ENCODE measurements at regions not wholly inside any gene's neighbourhood (a gene's known extent, or its start where the extent isn't known, plus 50 kb on each side); places are given as distances from the start of the nearest gene placed in this dataset.

- H3K9me3 Mint-ChIP-seq, result peaks cover 3% of the 10 kb centered on the region
- H3K4me1 Mint-ChIP-seq, result peaks cover 11% of the 10 kb centered on the region
- H3K4me3 Mint-ChIP-seq, result no peak overlapping the region
- H3K27me3 Mint-ChIP-seq (ENCODE audit: low read depth), result peaks cover 10% of the 10 kb centered on the region
- TF ChIP-seq, protein P1, sequence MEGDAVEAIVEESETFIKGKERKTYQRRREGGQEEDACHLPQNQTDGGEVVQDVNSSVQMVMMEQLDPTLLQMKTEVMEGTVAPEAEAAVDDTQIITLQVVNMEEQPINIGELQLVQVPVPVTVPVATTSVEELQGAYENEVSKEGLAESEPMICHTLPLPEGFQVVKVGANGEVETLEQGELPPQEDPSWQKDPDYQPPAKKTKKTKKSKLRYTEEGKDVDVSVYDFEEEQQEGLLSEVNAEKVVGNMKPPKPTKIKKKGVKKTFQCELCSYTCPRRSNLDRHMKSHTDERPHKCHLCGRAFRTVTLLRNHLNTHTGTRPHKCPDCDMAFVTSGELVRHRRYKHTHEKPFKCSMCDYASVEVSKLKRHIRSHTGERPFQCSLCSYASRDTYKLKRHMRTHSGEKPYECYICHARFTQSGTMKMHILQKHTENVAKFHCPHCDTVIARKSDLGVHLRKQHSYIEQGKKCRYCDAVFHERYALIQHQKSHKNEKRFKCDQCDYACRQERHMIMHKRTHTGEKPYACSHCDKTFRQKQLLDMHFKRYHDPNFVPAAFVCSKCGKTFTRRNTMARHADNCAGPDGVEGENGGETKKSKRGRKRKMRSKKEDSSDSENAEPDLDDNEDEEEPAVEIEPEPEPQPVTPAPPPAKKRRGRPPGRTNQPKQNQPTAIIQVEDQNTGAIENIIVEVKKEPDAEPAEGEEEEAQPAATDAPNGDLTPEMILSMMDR (IDR thresholded peaks at IDR 0.05; ENCODE audit: unreplicated experiment in 3 of 3), result no peak
- H3K36me3 Mint-ChIP-seq (ENCODE audit: low read depth), result no peaks in the 10 kb centered on the region
- no peak overlapping the region for H3K27ac Mint-ChIP-seq
Measured at GRCh38 chr13:22211876-22212275, 541.0 kb downstream of the FGF9 start.

DNA sequence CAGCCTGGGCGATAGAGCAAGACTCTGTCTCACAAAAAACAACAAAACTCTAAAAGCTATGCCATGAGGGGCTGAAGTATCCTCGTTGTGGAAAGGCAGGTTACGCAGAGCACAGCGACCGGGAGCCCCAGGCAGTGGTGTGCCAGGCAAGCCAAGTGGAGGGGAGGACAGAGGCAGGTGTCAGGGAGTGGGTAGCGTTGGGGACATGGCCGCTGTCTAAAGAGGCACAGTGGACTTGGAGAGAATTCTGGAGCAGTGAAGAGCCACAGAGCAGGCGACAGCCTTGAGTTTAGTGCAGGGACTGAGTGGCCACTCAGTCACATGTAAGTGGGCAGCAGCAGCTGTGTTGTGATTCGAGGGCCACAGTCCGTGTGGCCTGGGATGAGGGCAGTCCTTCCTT, 541.7 kb downstream of the FGF9 start:
- Mint-ChIP-seq H3K36me3 (ENCODE audit: low read depth) (no peaks in the 10 kb centered on the region), H3K4me1 (peaks cover 18% of the 10 kb centered on the region), H3K27me3 (ENCODE audit: low read depth) (peaks cover 6% of the 10 kb centered on the region), H3K9me3 (no peaks in the 10 kb centered on the region), H3K27ac (peak overlapping the region in 1 of 3 experiments; percentile 31), H3K4me3 (no peak overlapping the region)
- TF ChIP-seq, protein P1 (IDR thresholded peaks at IDR 0.05; ENCODE audit: unreplicated experiment in 3 of 3), result no peak

DNA sequence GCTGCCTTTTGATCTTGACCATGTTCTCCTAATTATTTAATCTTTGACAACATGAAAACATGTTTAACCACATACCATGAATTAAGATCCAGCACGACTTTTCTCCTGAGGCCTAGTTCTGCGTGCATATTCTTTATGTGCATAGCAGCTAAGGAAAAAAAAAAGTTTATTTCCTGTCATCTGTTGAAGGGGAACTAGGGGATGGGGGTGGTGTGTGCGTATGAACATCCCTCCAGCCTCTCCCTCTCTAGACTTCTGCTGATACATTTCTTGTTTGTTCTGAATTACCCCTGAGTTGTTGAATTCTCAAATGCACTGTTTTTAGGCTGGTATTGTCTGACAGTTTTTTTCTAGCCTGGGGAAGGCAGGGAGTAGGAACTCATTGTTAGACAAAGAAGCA, 543.3 kb downstream of the FGF9 start:
- no peaks in the 10 kb centered on the region for H3K36me3 Mint-ChIP-seq (ENCODE audit: low read depth)
- H3K4me3 Mint-ChIP-seq, result no peak overlapping the region
- no peaks in the 10 kb centered on the region for H3K9me3 Mint-ChIP-seq
- TF ChIP-seq, protein P1 (IDR thresholded peaks at IDR 0.05; ENCODE audit: unreplicated experiment in 3 of 3), result no peak
- peak overlapping the region in 1 of 3 experiments; percentile 38 for H3K27ac Mint-ChIP-seq
- H3K27me3 Mint-ChIP-seq (ENCODE audit: low read depth), result peaks cover 6% of the 10 kb centered on the region
- H3K4me1 Mint-ChIP-seq, result peaks cover 35% of the 10 kb centered on the region

GRCh38 chr13:22218797-22219196, 547.9 kb downstream of the FGF9 start:
- H3K27ac Mint-ChIP-seq, result peak overlapping the region in 2 of 3 experiments; percentile 20 to 49

DNA sequence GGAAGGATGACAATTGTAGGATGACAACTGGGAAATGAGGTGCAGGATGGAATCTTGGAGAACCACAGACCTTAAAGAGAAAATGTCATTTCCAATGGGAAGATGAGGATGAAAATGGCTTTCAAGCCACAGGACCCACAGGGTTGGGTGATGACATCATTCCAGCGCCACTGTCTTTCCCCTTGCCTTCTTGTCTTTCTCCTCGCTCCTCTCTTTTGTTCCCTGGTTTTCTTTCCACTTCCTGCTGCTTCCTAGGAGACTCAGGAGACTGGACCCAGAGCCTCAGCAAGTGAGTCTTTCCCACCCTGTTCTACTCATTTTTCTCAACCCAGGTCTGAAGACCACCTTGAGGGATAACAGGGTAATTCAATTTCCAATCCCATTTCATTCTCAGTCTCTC, 548.8 kb downstream of the FGF9 start:
- Mint-ChIP-seq H3K4me1 (peaks cover 63% of the 10 kb centered on the region), H3K27ac (no peak overlapping the region), H3K27me3 (ENCODE audit: low read depth) (peaks cover 15% of the 10 kb centered on the region), H3K36me3 (ENCODE audit: low read depth) (no peaks in the 10 kb centered on the region), H3K4me3 (no peak overlapping the region), H3K9me3 (no peaks in the 10 kb centered on the region)
- TF ChIP-seq, protein P1 (IDR thresholded peaks at IDR 0.05; ENCODE audit: unreplicated experiment in 3 of 3), result no peak

More at GRCh38 chr13:22218797-22219196, 547.9 kb downstream of the FGF9 start:
- TF ChIP-seq, protein P1 (IDR thresholded peaks at IDR 0.05; ENCODE audit: unreplicated experiment in 3 of 3), result no peak
- no peaks in the 10 kb centered on the region for H3K9me3 Mint-ChIP-seq
- H3K4me3 Mint-ChIP-seq, result peak overlapping the region in 1 of 3 experiments; percentile 14
- peaks cover 15% of the 10 kb centered on the region for H3K27me3 Mint-ChIP-seq (ENCODE audit: low read depth)
- no peaks in the 10 kb centered on the region for H3K36me3 Mint-ChIP-seq (ENCODE audit: low read depth)
- H3K4me1 Mint-ChIP-seq, result peaks cover 66% of the 10 kb centered on the region

Data from nephron (organoid).